Activated naive CD8-positive, alpha-beta T cell treated with anti-CD3 and anti-CD28 coated beads, Interleukin-2, amount 10 ng/mL, durations not matched to agents 7 days and 5 days (primary cell): ENCODE measurements at regions not wholly inside any gene's neighbourhood (a gene's known extent, or its start where the extent isn't known, plus 50 kb on each side); places are given as distances from the start of the nearest gene placed in this dataset.

Experiments
- ATAC-seq: fragments of 150-1000 bp; cut with Tn5 transposase; one replicate; pipeline ENCODE4 v1.10.0; 2021; ENCODE audit warnings: low read depth, moderate library complexity
- POLR2A ChIA-PET: fragments of 350-600 bp; sonication (Branson Sonifier 250); formaldehyde crosslinking; loops from one replicate; lab custom pipeline; 2021; ENCODE audit warnings: antibody characterized with exemption; lab: Charles Lee
- DNase-seq: peaks from one replicate; pipeline ENCODE4 v3.0.0; 2021
- H3K27ac Mint-ChIP-seq: one replicate; pipeline ENCODE4 v1.8.0; 2022; ENCODE audit warnings: mild to moderate bottlenecking, mixed read lengths
- H3K27me3 Mint-ChIP-seq: one replicate; pipeline ENCODE4 v1.8.0; 2022; ENCODE audit warnings: mild to moderate bottlenecking, moderate library complexity, mixed read lengths
- H3K36me3 Mint-ChIP-seq: one replicate; pipeline ENCODE4 v1.8.0; 2021; ENCODE audit warnings: mild to moderate bottlenecking, mixed read lengths
- H3K4me1 Mint-ChIP-seq: one replicate; pipeline ENCODE4 v1.8.0; 2021; ENCODE audit warnings: mixed read lengths
- H3K4me3 Mint-ChIP-seq: one replicate; pipeline ENCODE4 v1.8.0; 2022; ENCODE audit warnings: mild to moderate bottlenecking, moderate library complexity, mixed read lengths
- H3K9me3 Mint-ChIP-seq: one replicate; pipeline ENCODE4 v1.8.0; 2021; ENCODE audit warnings: mixed read lengths

GRCh38 chr4:166228112-166228511 lies 355.1 kb downstream of the TLL1 start:
- POLR2A ChIA-PET = no interaction called here
- Mint-ChIP-seq H3K27me3 (no peaks in the 10 kb centered on the region), H3K27ac (no peak overlapping the region), H3K4me1 (no peaks in the 10 kb centered on the region), H3K36me3 (no peaks in the 10 kb centered on the region), H3K4me3 (no peak overlapping the region), H3K9me3 (no peaks in the 10 kb centered on the region)
- no peak for ATAC-seq
- no peak for DNase-seq

GRCh38 chr4:166229799-166230198 lies 356.8 kb downstream of the TLL1 start:
- DNase-seq = no peak
- H3K27ac Mint-ChIP-seq = no peak overlapping the region
- no peak overlapping the region for H3K4me3 Mint-ChIP-seq
- no peak for ATAC-seq
- POLR2A ChIA-PET = no interaction called here
- no peaks in the 10 kb centered on the region for H3K36me3 Mint-ChIP-seq
- H3K27me3 Mint-ChIP-seq = no peaks in the 10 kb centered on the region
- H3K4me1 Mint-ChIP-seq = no peaks in the 10 kb centered on the region
- H3K9me3 Mint-ChIP-seq = no peaks in the 10 kb centered on the region

- Mint-ChIP-seq H3K27ac (no peak overlapping the region), H3K27me3 (no peaks in the 10 kb centered on the region), H3K4me3 (no peak overlapping the region), H3K4me1 (no peaks in the 10 kb centered on the region), H3K36me3 (no peaks in the 10 kb centered on the region), H3K9me3 (no peaks in the 10 kb centered on the region)
- ATAC-seq (no peak), DNase-seq (no peak)
- POLR2A ChIA-PET = no interaction called here
Observed at GRCh38 chr4:166230841-166231240, 357.8 kb downstream of the TLL1 start.

- Mint-ChIP-seq H3K4me1 (no peaks in the 10 kb centered on the region), H3K36me3 (no peaks in the 10 kb centered on the region), H3K9me3 (peaks cover 1% of the 10 kb centered on the region), H3K27me3 (no peaks in the 10 kb centered on the region), H3K4me3 (no peak overlapping the region), H3K27ac (no peak overlapping the region)
- no peak for DNase-seq
- no peak for ATAC-seq
- POLR2A ChIA-PET = no interaction called here
Observed at GRCh38 chr4:166239354-166239753, 366.3 kb downstream of the TLL1 start.

- Mint-ChIP-seq H3K9me3 (no peaks in the 10 kb centered on the region), H3K4me1 (no peaks in the 10 kb centered on the region), H3K27me3 (no peaks in the 10 kb centered on the region), H3K36me3 (no peaks in the 10 kb centered on the region), H3K4me3 (no peak overlapping the region), H3K27ac (no peak overlapping the region)
- ATAC-seq (no peak), DNase-seq (no peak)
- POLR2A ChIA-PET = no interaction called here
Observed at GRCh38 chr4:166252487-166253402, 379.7 kb downstream of the TLL1 start.

- DNase-seq (no peak), ATAC-seq (no peak)
- POLR2A ChIA-PET = no interaction called here
- Mint-ChIP-seq H3K27me3 (no peaks in the 10 kb centered on the region), H3K4me3 (no peak overlapping the region), H3K36me3 (no peaks in the 10 kb centered on the region), H3K9me3 (no peaks in the 10 kb centered on the region), H3K27ac (no peak overlapping the region), H3K4me1 (no peaks in the 10 kb centered on the region)
Observed at GRCh38 chr4:166257276-166257675, 384.2 kb downstream of the TLL1 start.

GRCh38 chr4:166257891-166258290 lies 384.9 kb downstream of the TLL1 start:
- DNase-seq (no peak), ATAC-seq (no peak)
- POLR2A ChIA-PET = no interaction called here
- Mint-ChIP-seq H3K4me1 (no peaks in the 10 kb centered on the region), H3K36me3 (no peaks in the 10 kb centered on the region), H3K27me3 (no peaks in the 10 kb centered on the region), H3K4me3 (no peak overlapping the region), H3K9me3 (no peaks in the 10 kb centered on the region), H3K27ac (no peak overlapping the region)

GRCh38 chr4:166259081-166259480 lies 386.0 kb downstream of the TLL1 start:
- POLR2A ChIA-PET = no interaction called here
- Mint-ChIP-seq H3K4me3 (no peak overlapping the region), H3K36me3 (no peaks in the 10 kb centered on the region), H3K27ac (no peak overlapping the region), H3K4me1 (no peaks in the 10 kb centered on the region), H3K27me3 (no peaks in the 10 kb centered on the region), H3K9me3 (no peaks in the 10 kb centered on the region)
- DNase-seq (no peak), ATAC-seq (no peak)

GRCh38 chr4:166274136-166274761 lies 401.2 kb downstream of the TLL1 start:
- Mint-ChIP-seq H3K9me3 (peaks cover 1% of the 10 kb centered on the region), H3K4me1 (peaks cover 4% of the 10 kb centered on the region), H3K27ac (no peak overlapping the region), H3K27me3 (no peaks in the 10 kb centered on the region), H3K4me3 (no peak overlapping the region), H3K36me3 (no peaks in the 10 kb centered on the region)
- POLR2A ChIA-PET = no interaction called here
- no peak for DNase-seq
- no peak for ATAC-seq

GRCh38 chr4:166274775-166275174 lies 401.7 kb downstream of the TLL1 start:
- peaks cover 2% of the 10 kb centered on the region for H3K9me3 Mint-ChIP-seq
- peaks cover 5% of the 10 kb centered on the region for H3K4me1 Mint-ChIP-seq
- POLR2A ChIA-PET = no interaction called here
- DNase-seq (no peak), ATAC-seq (no peak)
- H3K4me3 Mint-ChIP-seq = no peak overlapping the region
- no peaks in the 10 kb centered on the region for H3K36me3 Mint-ChIP-seq
- no peak overlapping the region for H3K27ac Mint-ChIP-seq
- no peaks in the 10 kb centered on the region for H3K27me3 Mint-ChIP-seq

- DNase-seq (no peak), ATAC-seq (no peak)
- H3K4me3 Mint-ChIP-seq = no peak overlapping the region
- H3K4me1 Mint-ChIP-seq = peaks cover 5% of the 10 kb centered on the region
- POLR2A ChIA-PET = no interaction called here
- H3K27ac Mint-ChIP-seq = no peak overlapping the region
- no peaks in the 10 kb centered on the region for H3K36me3 Mint-ChIP-seq
- peaks cover 2% of the 10 kb centered on the region for H3K9me3 Mint-ChIP-seq
- no peaks in the 10 kb centered on the region for H3K27me3 Mint-ChIP-seq
Observed at GRCh38 chr4:166277401-166277800, 404.4 kb downstream of the TLL1 start.

- POLR2A ChIA-PET = no interaction called here
- H3K27me3 Mint-ChIP-seq = no peaks in the 10 kb centered on the region
- no peak for ATAC-seq
Observed at GRCh38 chr4:166277853-166278252, 404.8 kb downstream of the TLL1 start.

GRCh38 chr4:166279261-166279660 lies 406.2 kb downstream of the TLL1 start:
- POLR2A ChIA-PET = no interaction called here
- no peak for DNase-seq
- no peak for ATAC-seq
- H3K27ac Mint-ChIP-seq = no peak overlapping the region
- no peak overlapping the region for H3K4me3 Mint-ChIP-seq
- peaks cover 2% of the 10 kb centered on the region for H3K9me3 Mint-ChIP-seq
- no peaks in the 10 kb centered on the region for H3K36me3 Mint-ChIP-seq
- H3K4me1 Mint-ChIP-seq = peaks cover 5% of the 10 kb centered on the region
- no peaks in the 10 kb centered on the region for H3K27me3 Mint-ChIP-seq

More at GRCh38 chr4:166277853-166278252, 404.8 kb downstream of the TLL1 start:
- H3K36me3 Mint-ChIP-seq = no peaks in the 10 kb centered on the region
- peaks cover 5% of the 10 kb centered on the region for H3K4me1 Mint-ChIP-seq
- no peak for DNase-seq
- no peak overlapping the region for H3K27ac Mint-ChIP-seq
- H3K9me3 Mint-ChIP-seq = peaks cover 2% of the 10 kb centered on the region
- H3K4me3 Mint-ChIP-seq = no peak overlapping the region

- Mint-ChIP-seq H3K9me3 (peaks cover 2% of the 10 kb centered on the region), H3K4me1 (peaks cover 5% of the 10 kb centered on the region), H3K36me3 (no peaks in the 10 kb centered on the region), H3K27ac (no peak overlapping the region), H3K27me3 (no peaks in the 10 kb centered on the region), H3K4me3 (no peak overlapping the region)
- POLR2A ChIA-PET = no interaction called here
- DNase-seq = no peak
- ATAC-seq = no peak
Observed at GRCh38 chr4:166280642-166281041, 407.6 kb downstream of the TLL1 start.
